GM21528 (cell line): ENCODE measurements at regions not wholly inside any gene's neighbourhood (a gene's known extent, or its start where the extent isn't known, plus 50 kb on each side); places are given as distances from the start of the nearest gene placed in this dataset.
"Not testable (repeated sequence)": the region's sequence is repeated elsewhere in the genome, so short reads cannot be mapped to it uniquely, and the experiment has no call there.

ENCODE experiments used
- ATAC-seq: cut with Tn5 transposase; IDR thresholded peaks from one replicate; pipeline ENCODE4 v1.9.1; 2021; ENCODE audit warnings: mild to moderate bottlenecking, moderate library complexity; ENCODE audit not compliant: unreplicated experiment, low FRiP score

- ATAC-seq: not testable (repeated sequence)
Measured at GRCh38 chr9:115818651-115819050, 334.9 kb upstream of the PAPPA start.

GRCh38 chr9:115832031-115832430 lies 321.6 kb upstream of the PAPPA start:
- no peak for ATAC-seq

- ATAC-seq: no peak
Measured at GRCh38 chr9:115837618-115838017, 316.0 kb upstream of the PAPPA start.

- no peak for ATAC-seq
Measured at GRCh38 chr9:115838417-115838816, 315.2 kb upstream of the PAPPA start.

- not testable (repeated sequence) for ATAC-seq
Measured at GRCh38 chr9:115844433-115844832, 309.2 kb upstream of the PAPPA start.

- no peak for ATAC-seq
Measured at GRCh38 chr9:115845648-115846312, 307.8 kb upstream of the PAPPA start.

- ATAC-seq: no peak
Measured at GRCh38 chr9:115847216-115847615, 306.4 kb upstream of the PAPPA start.

GRCh38 chr9:115849679-115850412 lies 303.7 kb upstream of the PAPPA start:
- no peak for ATAC-seq

- ATAC-seq: no peak
Measured at GRCh38 chr9:115850548-115851304, 302.9 kb upstream of the PAPPA start.

- no peak for ATAC-seq
Measured at GRCh38 chr9:115855458-115856133, 298.0 kb upstream of the PAPPA start.

- ATAC-seq: not testable (repeated sequence)
Measured at GRCh38 chr9:115858421-115858820, 295.2 kb upstream of the PAPPA start.

GRCh38 chr9:115862021-115862420 lies 291.6 kb upstream of the PAPPA start:
- ATAC-seq: no peak

- ATAC-seq: no peak
Measured at GRCh38 chr9:115864581-115864980, 289.0 kb upstream of the PAPPA start.

GRCh38 chr9:115867326-115867725 lies 286.3 kb upstream of the PAPPA start:
- no peak for ATAC-seq

- ATAC-seq: no peak
Measured at GRCh38 chr9:115877852-115878438, 275.6 kb upstream of the PAPPA start.

- ATAC-seq: no peak
Measured at GRCh38 chr9:115879451-115879850, 274.1 kb upstream of the PAPPA start.

- no peak for ATAC-seq
Measured at GRCh38 chr9:115880221-115880885, 273.2 kb upstream of the PAPPA start.

- no peak for ATAC-seq
Measured at GRCh38 chr9:115882911-115883310, 270.7 kb upstream of the PAPPA start.

GRCh38 chr9:115883467-115884329 lies 269.9 kb upstream of the PAPPA start:
- no peak for ATAC-seq
